HepG2 (cell line): ENCODE measurements at regions not wholly inside any gene's neighbourhood (a gene's known extent, or its start where the extent isn't known, plus 50 kb on each side); places are given as distances from the start of the nearest gene placed in this dataset.
A peak's percentile ranks its signal among the peaks of the same experiment; 100 is the strongest.

Experiments used
- ATAC-seq: fragments of 200-7000 bp; cut with Tn5 transposase; 3 replicates; pipeline ENCODE4 v1.9.1; 2020; ENCODE audit warnings: mild to moderate bottlenecking, moderate library complexity
- BruUV-seq: library from RNA; stranded (reverse); fragments of 400-500 nt; replicated peaks from 2 replicates; lab custom pipeline; 2021; lab: Mats Ljungman, UMichigan
- CTCF ChIA-PET: fragments of 300-600 bp; formaldehyde crosslinking; extraction: SDS; loops from one replicate; lab custom pipeline; 2021; ENCODE audit warnings: low total read pairs, inconsistent platforms, low intra/inter-chr PET ratio; lab: Yijun Ruan, JAX
- POLR2A ChIA-PET: fragments of 350-600 bp; sonication (Branson Sonifier 250); formaldehyde crosslinking; loops from one replicate; lab custom pipeline; 2020; ENCODE audit warnings: antibody characterized with exemption, inconsistent platforms; lab: Yijun Ruan, JAX
- DNase-seq: peaks from one replicate; pipeline ENCODE4 v3.0.0-alpha.2; 2015; ENCODE audit warnings: low spot score
- FAIRE-seq: peaks from 3 replicates; lab custom pipeline; 2011; peaks lifted over from hg19 to GRCh38; lab: Jason Lieb, UNC
- H2AFZ ChIP-seq: one replicate; pipeline ENCODE4 v1.6.1; 2011; ENCODE audit warnings: low read length, inconsistent platforms
- H3K27ac ChIP-seq: fragments of 300-600 bp; 3 replicates; pipeline ENCODE4 v1.8.0; 2011; ENCODE audit warnings: mixed run types, mild to moderate bottlenecking, mixed read lengths, low read length, inconsistent platforms; ENCODE audit not compliant: insufficient read depth; ENCODE audit errors: extremely low read length
- H3K27me3 ChIP-seq, 2 experiments: fragments of 200-600 bp in 1 of 2; 2 replicates in 1 of 2; 3 replicates in 1 of 2; pipeline versions ENCODE4 v1.6.0 to v1.8.0; 2011; ENCODE audit warnings: low read length in 2 of 2, mild to moderate bottlenecking in 2 of 2, moderate library complexity in 2 of 2, inconsistent platforms in 1 of 2; ENCODE audit not compliant: insufficient read depth in 2 of 2, control insufficient read depth in 1 of 2
- H3K36me3 ChIP-seq, 2 experiments: fragments of 200-600 bp in 1 of 2; replicated peaks in 1 of 2; 2 replicates in 1 of 2; 3 replicates in 1 of 2; pipeline versions ENCODE4 v1.5.1 to v1.8.0; 2011; ENCODE audit warnings: low read length in 2 of 2, inconsistent platforms in 1 of 2; ENCODE audit not compliant: insufficient read depth in 2 of 2, control insufficient read depth in 1 of 2
- H3K4me1 ChIP-seq: 2 replicates; pipeline ENCODE4 v1.5.1; 2012; ENCODE audit warnings: low read length, inconsistent platforms; ENCODE audit not compliant: insufficient read depth
- H3K4me2 ChIP-seq: 2 replicates; pipeline ENCODE4 v1.6.0; 2011; ENCODE audit warnings: low read depth, low read length, inconsistent platforms
- H3K4me3 ChIP-seq, 3 experiments: fragments of 200-600 bp in 1 of 3; sonication (generic), shearing (Covaris generic) in 1 of 3; replicated peaks in 1 of 3; 2 replicates each; pipeline ENCODE4 v1.5.1; 2011 to 2016; ENCODE audit warnings: low read length in 3 of 3, inconsistent platforms in 2 of 3, low read depth in 2 of 3, mild to moderate bottlenecking in 2 of 3, control low read depth in 1 of 3, mixed read lengths in 1 of 3; ENCODE audit not compliant: insufficient read depth in 1 of 3
- H3K79me2 ChIP-seq: one replicate; pipeline ENCODE4 v1.6.1; 2011; ENCODE audit warnings: low read length, inconsistent platforms; ENCODE audit not compliant: insufficient read depth
- H3K9ac ChIP-seq: 2 replicates; pipeline ENCODE4 v1.6.0; 2011; ENCODE audit warnings: mild to moderate bottlenecking, low read depth, low read length, inconsistent platforms; ENCODE audit not compliant: insufficient read depth
- H3K9me3 ChIP-seq: 2 replicates; pipeline ENCODE4 v1.5.1; 2012; ENCODE audit warnings: mild to moderate bottlenecking, low read length
- H4K20me1 ChIP-seq: 2 replicates; pipeline ENCODE4 v1.6.0; 2011; ENCODE audit warnings: inconsistent platforms, mild to moderate bottlenecking, low read length, moderate library complexity; ENCODE audit not compliant: insufficient read depth
- DMAP1 ChIP-seq: IDR thresholded peaks from 2 replicates; pipeline ENCODE4 v1.6.1; 2016
- SNAI1 ChIP-seq: sonication (generic); formaldehyde crosslinking; IDR thresholded peaks from 2 replicates; pipeline ENCODE4 v1.5.0; 2020; ENCODE audit warnings: mild to moderate bottlenecking, missing genetic modification reagents, borderline replicate concordance
- SNAPC2 ChIP-seq: sonication (generic); formaldehyde crosslinking; IDR thresholded peaks from 2 replicates; pipeline ENCODE4 v1.8.1; 2022; ENCODE audit warnings: mild to moderate bottlenecking, missing genetic modification reagents
- SRSF4 ChIP-seq: fragments of 200-400 bp; formaldehyde crosslinking; IDR thresholded peaks from one replicate; pipeline ENCODE4 v1.6.1; 2018; ENCODE audit warnings: mild to moderate bottlenecking, low read depth, low read length, moderate library complexity; ENCODE audit not compliant: poor library complexity, severe bottlenecking
- TAF15 ChIP-seq: fragments of 200-400 bp; formaldehyde crosslinking; IDR thresholded peaks from one replicate; pipeline ENCODE4 v1.6.1; 2018; ENCODE audit warnings: mild to moderate bottlenecking, low read depth, low read length; ENCODE audit not compliant: poor library complexity, severe bottlenecking
- ZKSCAN8 ChIP-seq: IDR thresholded peaks from 2 replicates; pipeline ENCODE4 v1.6.1; 2016; ENCODE audit warnings: borderline replicate concordance, missing genetic modification reagents, missing compliant biosample characterization
- ZNF225 ChIP-seq: sonication (generic); formaldehyde crosslinking; IDR thresholded peaks from 2 replicates; pipeline ENCODE4 v1.4.0; 2020; ENCODE audit warnings: mild to moderate bottlenecking, missing genetic modification reagents
- ZNF230 ChIP-seq: sonication (generic); formaldehyde crosslinking; IDR thresholded peaks from 2 replicates; pipeline ENCODE4 v1.4.0; 2020; ENCODE audit warnings: mild to moderate bottlenecking, missing genetic modification reagents
- ZNF3 ChIP-seq: IDR thresholded peaks from 2 replicates; pipeline ENCODE4 v1.7.0; 2017; ENCODE audit warnings: inconsistent platforms
- ZNF562 ChIP-seq: sonication (generic); formaldehyde crosslinking; IDR thresholded peaks from 2 replicates; pipeline ENCODE4 v1.8.0; 2022; ENCODE audit warnings: missing genetic modification reagents, borderline replicate concordance
- WGBS: methylation state at CpG from one replicate; pipeline ENCODE4 v1.1.6; 2017; ENCODE audit warnings: low lambda C conversion rate; 5-methylcytosine and 5-hydroxymethylcytosine counted together
- in situ Hi-C: cut with HindIII; loops from 2 replicates; pipeline ENCODE4 v1.10.0; 2017; ENCODE audit warnings: low pct_unique_long_range_greater_than_20kb; ENCODE audit not compliant: extremely low pct_ligation_motif_present
- intact Hi-C: fragments of 100-400 bp; cut with micrococcal nuclease; formaldehyde crosslinking; loops from one replicate; pipeline ENCODE4 v1.10.0; 2022; ENCODE audit not compliant: unreplicated experiment
- TF ChIP-seq, protein P1 (sequence below): sonication (generic); IDR thresholded peaks from 2 replicates; pipeline ENCODE4 v1.6.1; 2016; ENCODE audit warnings: low read depth, borderline replicate concordance
- TF ChIP-seq, protein P2 (sequence below): sonication (generic); formaldehyde crosslinking; IDR thresholded peaks from 2 replicates; pipeline ENCODE4 v1.4.0; 2020; ENCODE audit warnings: missing genetic modification reagents, mild to moderate bottlenecking, borderline replicate concordance
- TF ChIP-seq, protein P3 (sequence below): sonication (generic); formaldehyde crosslinking; IDR thresholded peaks from 2 replicates; pipeline ENCODE4 v1.5.0; 2020; ENCODE audit warnings: mild to moderate bottlenecking, missing genetic modification reagents
- TF ChIP-seq, protein P4 (sequence below): sonication (generic); formaldehyde crosslinking; IDR thresholded peaks from 2 replicates; pipeline ENCODE4; 2020; ENCODE audit warnings: missing genetic modification reagents, mild to moderate bottlenecking, borderline replicate concordance

DNA sequence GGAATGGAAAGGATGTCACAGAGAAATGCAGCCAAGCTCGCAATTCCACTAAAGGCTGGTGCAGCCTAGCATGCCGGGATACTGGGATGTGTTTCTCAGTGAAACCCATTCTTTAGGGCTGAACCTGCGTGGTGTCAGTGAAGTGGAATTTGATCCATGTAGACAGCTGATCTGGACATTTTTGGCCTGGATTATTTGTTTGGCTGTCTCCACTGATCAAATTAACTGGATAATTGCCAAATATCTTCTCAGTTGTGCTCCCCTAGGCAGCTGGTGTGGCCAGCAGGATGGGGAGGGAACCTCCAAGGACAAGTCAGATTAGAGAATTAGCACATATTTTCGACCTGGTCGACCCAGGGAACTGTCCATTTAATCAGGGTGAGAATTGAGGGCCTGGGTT lies 318.4 kb downstream of the RPS6KC1 start (continued):
- TF ChIP-seq SNAI1 (CRISPR knock-in tag) (no peak), ZNF562 (CRISPR knock-in tag) (no peak), DMAP1 (CRISPR knock-in tag) (no peak), ZNF3 (CRISPR knock-in tag) (no peak), TAF15 (no peak), ZKSCAN8 (CRISPR knock-in tag) (no peak)
- TF ChIP-seq, protein P1, sequence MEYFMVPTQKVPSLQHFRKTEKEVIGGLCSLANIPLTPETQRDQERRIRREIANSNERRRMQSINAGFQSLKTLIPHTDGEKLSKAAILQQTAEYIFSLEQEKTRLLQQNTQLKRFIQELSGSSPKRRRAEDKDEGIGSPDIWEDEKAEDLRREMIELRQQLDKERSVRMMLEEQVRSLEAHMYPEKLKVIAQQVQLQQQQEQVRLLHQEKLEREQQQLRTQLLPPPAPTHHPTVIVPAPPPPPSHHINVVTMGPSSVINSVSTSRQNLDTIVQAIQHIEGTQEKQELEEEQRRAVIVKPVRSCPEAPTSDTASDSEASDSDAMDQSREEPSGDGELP: 0 out of 2 replicates have a peak, but pooled peaks have one; percentile 27
- TF ChIP-seq, protein P2, sequence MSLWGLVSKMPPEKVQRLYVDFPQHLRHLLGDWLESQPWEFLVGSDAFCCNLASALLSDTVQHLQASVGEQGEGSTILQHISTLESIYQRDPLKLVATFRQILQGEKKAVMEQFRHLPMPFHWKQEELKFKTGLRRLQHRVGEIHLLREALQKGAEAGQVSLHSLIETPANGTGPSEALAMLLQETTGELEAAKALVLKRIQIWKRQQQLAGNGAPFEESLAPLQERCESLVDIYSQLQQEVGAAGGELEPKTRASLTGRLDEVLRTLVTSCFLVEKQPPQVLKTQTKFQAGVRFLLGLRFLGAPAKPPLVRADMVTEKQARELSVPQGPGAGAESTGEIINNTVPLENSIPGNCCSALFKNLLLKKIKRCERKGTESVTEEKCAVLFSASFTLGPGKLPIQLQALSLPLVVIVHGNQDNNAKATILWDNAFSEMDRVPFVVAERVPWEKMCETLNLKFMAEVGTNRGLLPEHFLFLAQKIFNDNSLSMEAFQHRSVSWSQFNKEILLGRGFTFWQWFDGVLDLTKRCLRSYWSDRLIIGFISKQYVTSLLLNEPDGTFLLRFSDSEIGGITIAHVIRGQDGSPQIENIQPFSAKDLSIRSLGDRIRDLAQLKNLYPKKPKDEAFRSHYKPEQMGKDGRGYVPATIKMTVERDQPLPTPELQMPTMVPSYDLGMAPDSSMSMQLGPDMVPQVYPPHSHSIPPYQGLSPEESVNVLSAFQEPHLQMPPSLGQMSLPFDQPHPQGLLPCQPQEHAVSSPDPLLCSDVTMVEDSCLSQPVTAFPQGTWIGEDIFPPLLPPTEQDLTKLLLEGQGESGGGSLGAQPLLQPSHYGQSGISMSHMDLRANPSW (CRISPR knock-in tag): no peak
- TF ChIP-seq, all 625 proteins: peak for 4

- in situ Hi-C loops (loop anchor here (5.0 to 10.0 kb wide), 3 partner anchors 197 to 754 kb away; partner anchors contain the start of gene PROX1), intact Hi-C loops (loop anchor here (5.0 to 10.0 kb wide), 6 partner anchors 93 to 454 kb away; no protein-coding TSS in a partner anchor)
- Histone ChIP-seq H3K4me3 (no peak overlapping the region), H3K27ac (peak overlapping the region; percentile 88), H3K27me3 (no peaks in the 10 kb centered on the region), H3K4me2 (peak overlapping the region; percentile 74), H3K4me1 (peaks cover 77% of the 10 kb centered on the region), H2AFZ (no peak overlapping the region), H4K20me1 (no peaks in the 10 kb centered on the region), H3K9ac (no peak overlapping the region), H3K79me2 (no peaks in the 10 kb centered on the region), H3K9me3 (no peaks in the 10 kb centered on the region), H3K36me3 (no peaks in the 10 kb centered on the region)
- ChIA-PET CTCF (no interaction called here), POLR2A (interaction anchor here (1.9 kb wide), 1 partner anchor 658 kb away, joined by 11 read pairs; no protein-coding TSS in a partner anchor)
- FAIRE-seq (no peak), ATAC-seq (no peak), DNase-seq (no peak)
- WGBS: 99% methylated on average over 5 of the region's 5 CpGs
- BruUV-seq: no TSS peak
- TF ChIP-seq SRSF4 (no peak), ZNF225 (CRISPR knock-in tag) (no peak), SNAPC2 (CRISPR knock-in tag) (no peak), ZNF230 (CRISPR knock-in tag) (0 out of 2 replicates have a peak, but pooled peaks have one; percentile 32)
- TF ChIP-seq, protein P3, sequence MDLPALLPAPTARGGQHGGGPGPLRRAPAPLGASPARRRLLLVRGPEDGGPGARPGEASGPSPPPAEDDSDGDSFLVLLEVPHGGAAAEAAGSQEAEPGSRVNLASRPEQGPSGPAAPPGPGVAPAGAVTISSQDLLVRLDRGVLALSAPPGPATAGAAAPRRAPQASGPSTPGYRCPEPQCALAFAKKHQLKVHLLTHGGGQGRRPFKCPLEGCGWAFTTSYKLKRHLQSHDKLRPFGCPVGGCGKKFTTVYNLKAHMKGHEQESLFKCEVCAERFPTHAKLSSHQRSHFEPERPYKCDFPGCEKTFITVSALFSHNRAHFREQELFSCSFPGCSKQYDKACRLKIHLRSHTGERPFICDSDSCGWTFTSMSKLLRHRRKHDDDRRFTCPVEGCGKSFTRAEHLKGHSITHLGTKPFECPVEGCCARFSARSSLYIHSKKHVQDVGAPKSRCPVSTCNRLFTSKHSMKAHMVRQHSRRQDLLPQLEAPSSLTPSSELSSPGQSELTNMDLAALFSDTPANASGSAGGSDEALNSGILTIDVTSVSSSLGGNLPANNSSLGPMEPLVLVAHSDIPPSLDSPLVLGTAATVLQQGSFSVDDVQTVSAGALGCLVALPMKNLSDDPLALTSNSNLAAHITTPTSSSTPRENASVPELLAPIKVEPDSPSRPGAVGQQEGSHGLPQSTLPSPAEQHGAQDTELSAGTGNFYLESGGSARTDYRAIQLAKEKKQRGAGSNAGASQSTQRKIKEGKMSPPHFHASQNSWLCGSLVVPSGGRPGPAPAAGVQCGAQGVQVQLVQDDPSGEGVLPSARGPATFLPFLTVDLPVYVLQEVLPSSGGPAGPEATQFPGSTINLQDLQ (CRISPR knock-in tag): 0 out of 2 replicates have a peak, but pooled peaks have one; percentile 21
- TF ChIP-seq, protein P4, sequence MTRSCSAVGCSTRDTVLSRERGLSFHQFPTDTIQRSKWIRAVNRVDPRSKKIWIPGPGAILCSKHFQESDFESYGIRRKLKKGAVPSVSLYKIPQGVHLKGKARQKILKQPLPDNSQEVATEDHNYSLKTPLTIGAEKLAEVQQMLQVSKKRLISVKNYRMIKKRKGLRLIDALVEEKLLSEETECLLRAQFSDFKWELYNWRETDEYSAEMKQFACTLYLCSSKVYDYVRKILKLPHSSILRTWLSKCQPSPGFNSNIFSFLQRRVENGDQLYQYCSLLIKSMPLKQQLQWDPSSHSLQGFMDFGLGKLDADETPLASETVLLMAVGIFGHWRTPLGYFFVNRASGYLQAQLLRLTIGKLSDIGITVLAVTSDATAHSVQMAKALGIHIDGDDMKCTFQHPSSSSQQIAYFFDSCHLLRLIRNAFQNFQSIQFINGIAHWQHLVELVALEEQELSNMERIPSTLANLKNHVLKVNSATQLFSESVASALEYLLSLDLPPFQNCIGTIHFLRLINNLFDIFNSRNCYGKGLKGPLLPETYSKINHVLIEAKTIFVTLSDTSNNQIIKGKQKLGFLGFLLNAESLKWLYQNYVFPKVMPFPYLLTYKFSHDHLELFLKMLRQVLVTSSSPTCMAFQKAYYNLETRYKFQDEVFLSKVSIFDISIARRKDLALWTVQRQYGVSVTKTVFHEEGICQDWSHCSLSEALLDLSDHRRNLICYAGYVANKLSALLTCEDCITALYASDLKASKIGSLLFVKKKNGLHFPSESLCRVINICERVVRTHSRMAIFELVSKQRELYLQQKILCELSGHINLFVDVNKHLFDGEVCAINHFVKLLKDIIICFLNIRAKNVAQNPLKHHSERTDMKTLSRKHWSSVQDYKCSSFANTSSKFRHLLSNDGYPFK (CRISPR knock-in tag): no peak
Measured at GRCh38 chr1:213370523-213370922, 319.5 kb downstream of the RPS6KC1 start.
